Astrocyte of the spinal cord (primary cell): ENCODE measurements at regions not wholly inside any gene's neighbourhood (a gene's known extent, or its start where the extent isn't known, plus 50 kb on each side); places are given as distances from the start of the nearest gene placed in this dataset.

Experiments
- DNase-seq: peaks from one replicate; pipeline ENCODE4 v3.0.0; 2011; ENCODE audit warnings: low read depth, low spot score
- H3K4me3 ChIP-seq: 2 replicates; pipeline ENCODE4 v1.5.1; 2011; ENCODE audit warnings: low read depth, mild to moderate bottlenecking, low read length, moderate library complexity
- in situ Hi-C: cut with HindIII; loops from 2 replicates; pipeline ENCODE4 v1.10.0; 2017; ENCODE audit warnings: low sequenced_read_pairs
- TF ChIP-seq, protein P1 (sequence below): IDR thresholded peaks from 2 replicates; pipeline ENCODE4 v1.5.1; 2012; ENCODE audit warnings: low read depth, mild to moderate bottlenecking, low read length, inconsistent platforms

DNA sequence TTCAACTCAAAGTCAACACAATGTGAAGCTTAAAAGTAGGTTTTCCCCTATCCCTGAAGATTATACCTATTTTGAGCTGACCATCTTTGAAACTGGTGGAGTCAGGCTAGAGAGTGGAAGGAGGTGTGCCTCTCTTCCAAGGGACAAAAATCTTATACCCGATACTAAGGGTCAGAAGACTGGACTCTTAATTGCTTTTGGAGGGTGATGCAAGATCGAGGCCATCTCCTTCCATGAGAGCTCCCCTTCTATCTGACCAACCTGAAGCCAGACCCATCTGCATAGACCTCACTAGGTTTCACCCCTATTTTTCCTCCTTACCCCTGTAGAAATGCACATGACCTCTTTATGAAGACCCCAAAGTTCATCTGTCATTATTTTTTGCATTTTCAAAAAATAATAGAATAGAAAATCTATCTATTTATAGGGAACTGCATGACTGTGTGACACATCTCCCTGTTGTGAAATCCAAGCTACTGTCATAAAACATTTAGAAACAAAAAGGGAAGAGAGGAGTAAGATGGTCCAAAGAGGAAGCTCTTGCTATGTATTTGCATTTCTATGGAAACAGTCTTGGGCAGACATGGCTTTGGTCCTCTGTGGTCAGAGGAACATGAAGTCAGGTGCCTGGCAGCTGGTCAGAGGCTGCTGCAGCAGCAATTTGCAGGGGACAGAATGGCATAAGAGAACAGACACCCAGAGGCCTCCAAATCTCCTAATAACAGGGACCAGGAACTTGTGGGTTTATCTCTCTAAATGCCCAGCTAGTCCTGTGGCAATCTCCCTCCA is 349.2 kb downstream of the MAFB start:
- TF ChIP-seq, protein P1, sequence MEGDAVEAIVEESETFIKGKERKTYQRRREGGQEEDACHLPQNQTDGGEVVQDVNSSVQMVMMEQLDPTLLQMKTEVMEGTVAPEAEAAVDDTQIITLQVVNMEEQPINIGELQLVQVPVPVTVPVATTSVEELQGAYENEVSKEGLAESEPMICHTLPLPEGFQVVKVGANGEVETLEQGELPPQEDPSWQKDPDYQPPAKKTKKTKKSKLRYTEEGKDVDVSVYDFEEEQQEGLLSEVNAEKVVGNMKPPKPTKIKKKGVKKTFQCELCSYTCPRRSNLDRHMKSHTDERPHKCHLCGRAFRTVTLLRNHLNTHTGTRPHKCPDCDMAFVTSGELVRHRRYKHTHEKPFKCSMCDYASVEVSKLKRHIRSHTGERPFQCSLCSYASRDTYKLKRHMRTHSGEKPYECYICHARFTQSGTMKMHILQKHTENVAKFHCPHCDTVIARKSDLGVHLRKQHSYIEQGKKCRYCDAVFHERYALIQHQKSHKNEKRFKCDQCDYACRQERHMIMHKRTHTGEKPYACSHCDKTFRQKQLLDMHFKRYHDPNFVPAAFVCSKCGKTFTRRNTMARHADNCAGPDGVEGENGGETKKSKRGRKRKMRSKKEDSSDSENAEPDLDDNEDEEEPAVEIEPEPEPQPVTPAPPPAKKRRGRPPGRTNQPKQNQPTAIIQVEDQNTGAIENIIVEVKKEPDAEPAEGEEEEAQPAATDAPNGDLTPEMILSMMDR: no peak
- no peak for DNase-seq
- in situ Hi-C loops: no loop called here
- H3K4me3 ChIP-seq: no peak overlapping the region

DNA sequence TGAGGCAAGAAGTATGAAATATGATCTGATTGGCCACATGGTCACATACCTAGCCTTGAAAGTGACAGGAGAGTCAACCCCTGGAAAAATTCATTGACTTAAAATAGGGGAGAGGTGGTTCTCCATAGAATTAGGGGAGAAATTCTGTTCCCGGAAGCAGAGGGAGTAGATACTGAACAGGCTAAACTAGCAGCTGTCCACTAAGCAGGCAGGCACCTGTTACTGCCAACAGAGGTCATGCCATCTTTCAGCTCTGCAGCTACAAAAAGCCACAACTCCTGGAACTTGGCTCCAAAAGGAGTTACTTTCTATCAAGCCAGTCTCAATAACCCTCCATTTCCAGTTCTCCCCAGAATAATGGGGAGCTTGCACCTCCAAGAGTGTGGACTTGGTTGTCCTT is 352.5 kb downstream of the MAFB start:
- H3K4me3 ChIP-seq: no peak overlapping the region
- DNase-seq: no peak
- TF ChIP-seq, protein P1: no peak
- in situ Hi-C loops: no loop called here

DNA sequence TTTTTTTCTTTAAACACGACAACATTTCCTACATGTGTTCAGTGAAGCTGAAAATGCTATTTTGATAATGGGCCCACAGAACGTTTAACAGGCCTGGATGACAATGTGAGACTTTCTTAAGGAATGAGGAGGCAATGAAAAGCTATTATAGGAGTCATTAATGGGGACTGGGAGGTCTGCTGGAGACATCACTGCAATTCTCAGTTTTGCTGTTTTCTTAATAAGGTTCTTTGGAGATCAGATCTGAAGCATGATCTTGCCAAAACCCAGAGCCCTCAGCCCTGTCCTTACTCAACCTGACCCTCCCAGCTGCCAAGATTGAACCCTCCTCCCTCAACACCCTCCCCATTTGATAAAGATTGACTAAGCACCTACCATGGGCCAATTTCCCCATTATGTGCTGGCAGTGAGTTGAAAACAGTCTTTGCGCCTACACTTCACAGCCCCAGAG is 353.1 kb downstream of the MAFB start:
- TF ChIP-seq, protein P1: no peak
- in situ Hi-C loops: no loop called here
- no peak overlapping the region for H3K4me3 ChIP-seq
- no peak for DNase-seq

DNA sequence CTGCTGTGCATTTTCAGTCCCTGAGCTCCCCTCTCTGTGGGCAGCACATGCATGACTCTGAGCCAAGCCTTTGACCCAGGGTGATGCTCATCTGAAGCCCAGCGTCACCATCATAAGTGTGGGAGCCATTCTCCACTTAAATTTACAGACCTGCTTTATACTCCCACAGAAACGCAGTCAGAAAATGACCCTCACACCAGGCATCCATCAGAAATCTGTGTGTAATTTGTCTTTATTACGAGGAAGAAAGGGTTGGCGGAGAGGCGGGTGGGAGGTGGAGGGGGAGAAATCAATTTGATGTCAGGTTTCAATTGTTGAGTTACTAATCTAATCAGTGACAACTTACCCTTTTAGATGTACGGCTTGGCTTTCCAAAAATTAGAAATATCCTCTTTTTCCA is 353.6 kb downstream of the MAFB start:
- DNase-seq: no peak
- in situ Hi-C loops: no loop called here
- TF ChIP-seq, protein P1: no peak
- no peak overlapping the region for H3K4me3 ChIP-seq

DNA sequence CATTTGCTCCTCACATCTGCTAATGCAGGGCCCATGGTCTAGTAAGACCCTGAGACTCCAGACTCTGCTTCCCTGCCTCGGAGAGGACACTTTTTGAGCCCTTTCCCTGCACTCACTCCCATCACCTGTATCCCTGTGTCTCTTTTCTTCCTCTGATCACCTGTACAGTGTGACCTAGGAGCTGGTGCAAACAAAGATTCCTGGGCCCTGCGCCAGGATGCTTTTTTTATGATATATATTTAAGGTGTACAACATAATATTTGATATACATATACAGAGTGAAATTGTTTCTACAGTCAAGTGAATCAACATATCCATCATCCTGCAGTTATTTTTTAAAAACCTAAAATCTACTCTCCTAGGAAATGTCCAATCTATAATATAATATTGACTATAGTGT is 355.4 kb downstream of the MAFB start:
- TF ChIP-seq, protein P1: no peak
- DNase-seq: no peak
- in situ Hi-C loops: no loop called here
- no peak overlapping the region for H3K4me3 ChIP-seq

DNA sequence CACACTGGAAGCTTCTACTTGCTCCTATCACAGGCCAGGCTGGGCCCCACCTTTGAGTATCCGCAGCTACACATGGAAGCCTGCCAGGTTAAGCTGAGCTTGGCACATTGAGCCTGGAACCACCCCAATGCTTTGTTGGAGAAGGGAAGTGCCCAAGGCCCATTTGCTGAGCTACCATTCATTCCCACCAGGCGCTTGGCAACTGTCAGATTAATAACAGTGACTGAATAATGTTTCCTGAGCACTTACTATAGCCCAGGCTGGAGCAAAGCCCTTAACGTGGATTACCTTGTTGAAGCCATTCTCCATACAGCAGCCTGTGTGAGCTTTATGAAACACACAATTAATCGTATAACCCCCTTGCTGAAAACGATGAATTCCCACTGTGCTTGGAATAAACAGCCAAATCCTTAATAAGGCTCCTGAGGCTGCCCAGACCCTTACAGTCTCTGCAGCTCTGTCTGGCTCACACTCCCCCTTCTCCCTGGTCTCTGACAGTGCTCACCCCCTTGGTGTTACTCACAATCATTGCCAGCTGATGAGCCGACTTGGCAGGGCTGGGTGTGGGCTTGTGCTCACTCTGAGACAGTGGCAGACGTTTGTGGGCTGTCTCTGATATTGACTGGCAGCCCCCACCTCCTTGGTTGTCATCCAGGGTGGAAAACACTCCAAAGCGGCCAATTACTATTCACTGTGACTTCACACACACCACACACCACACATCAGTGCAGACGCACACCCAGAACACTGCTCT is 357.1 kb downstream of the MAFB start:
- DNase-seq: no peak
- TF ChIP-seq, protein P1: no peak
- no peak overlapping the region for H3K4me3 ChIP-seq
- in situ Hi-C loops: no loop called here
